K562 (cell line): ENCODE measurements at regions not wholly inside any gene's neighbourhood (a gene's known extent, or its start where the extent isn't known, plus 50 kb on each side); places are given as distances from the start of the nearest gene placed in this dataset.

Experiments used
- ATAC-seq: fragments of 200-7000 bp; cut with Tn5 transposase; 3 replicates; pipeline ENCODE4 v1.9.1; 2020; ENCODE audit warnings: moderate library complexity
- BruUV-seq: library from RNA; stranded (reverse); fragments of 400-500 nt; replicated peaks from 2 replicates; lab custom pipeline; 2021; lab: Mats Ljungman, UMichigan
- CTCF ChIA-PET: fragments of 300-600 bp; formaldehyde crosslinking; extraction: SDS; loops from one replicate; lab custom pipeline; 2021; ENCODE audit warnings: low intra/inter-chr PET ratio; lab: Yijun Ruan, JAX
- POLR2A ChIA-PET: fragments of 300-600, 350-650 bp; sonication (Branson Sonifier 250); formaldehyde crosslinking; extraction: SDS; loops from one replicate; lab custom pipeline; 2021; ENCODE audit warnings: antibody characterized with exemption, inconsistent platforms; lab: Yijun Ruan, JAX
- DNase-seq, 4 experiments: peaks; one replicate each; pipeline versions ENCODE4 v3.0.0 to v3.0.0-alpha.2; 2011 to 2018; ENCODE audit warnings: low spot score in 3 of 4, mixed read lengths in 3 of 4; ENCODE audit errors: extremely low read depth in 1 of 4
- FAIRE-seq: peaks from 2 replicates; lab custom pipeline; 2011; peaks lifted over from hg19 to GRCh38; lab: Jason Lieb, UNC
- H2AFZ ChIP-seq: 2 replicates; pipeline ENCODE4 v1.6.0; 2011; ENCODE audit warnings: low read depth, low read length, control low read depth, inconsistent platforms
- H3K27ac ChIP-seq: fragments of 200-600 bp; 3 replicates; pipeline ENCODE4 v1.8.0; 2011; ENCODE audit warnings: low read depth, mild to moderate bottlenecking, control low read depth, inconsistent platforms, low read length, moderate library complexity, mixed read lengths; ENCODE audit errors: extremely low read depth
- H3K27me3 ChIP-seq, 2 experiments: fragments of 300-600 bp in 1 of 2; 2 replicates in 1 of 2; 3 replicates in 1 of 2; pipeline versions ENCODE4 v1.6.0 to v1.8.0; 2011; ENCODE audit warnings: inconsistent platforms in 2 of 2, low read length in 2 of 2, mild to moderate bottlenecking in 1 of 2, mixed read lengths in 1 of 2, moderate library complexity in 1 of 2; ENCODE audit not compliant: control insufficient read depth in 2 of 2, insufficient read depth in 2 of 2
- H3K36me3 ChIP-seq: fragments of 300-600 bp; 3 replicates; pipeline ENCODE4 v1.8.0; 2011; ENCODE audit warnings: mild to moderate bottlenecking, low read length, inconsistent platforms; ENCODE audit not compliant: control insufficient read depth, insufficient read depth
- H3K4me1 ChIP-seq, 2 experiments: fragments of 200-600 bp in 1 of 2; replicated peaks in 1 of 2; 2 replicates in 1 of 2; 3 replicates in 1 of 2; pipeline versions ENCODE4 v1.5.1 to v1.8.0; 2011; ENCODE audit warnings: inconsistent platforms in 2 of 2, low read length in 2 of 2, mild to moderate bottlenecking in 1 of 2, mixed read lengths in 1 of 2, moderate library complexity in 1 of 2; ENCODE audit not compliant: control insufficient read depth in 2 of 2, insufficient read depth in 2 of 2
- H3K4me2 ChIP-seq: 2 replicates; pipeline ENCODE4 v1.6.1; 2011; ENCODE audit warnings: low read length, control low read depth, inconsistent platforms, mixed read lengths; ENCODE audit not compliant: insufficient read depth
- H3K4me3 ChIP-seq: fragments of 200-600 bp; sonication (generic), shearing (Covaris generic); 2 replicates; pipeline ENCODE4 v1.5.1; 2016; ENCODE audit warnings: control low read depth, inconsistent platforms
- H3K79me2 ChIP-seq: fragments of 200-600 bp; 3 replicates; pipeline ENCODE4 v1.8.0; 2011; ENCODE audit warnings: low read length, inconsistent platforms; ENCODE audit not compliant: control insufficient read depth, insufficient read depth
- H3K9ac ChIP-seq, 2 experiments: 2 replicates each; pipeline versions ENCODE4 v1.6.0 to v1.6.1; 2011; ENCODE audit warnings: low read depth in 2 of 2, low read length in 2 of 2, control low read depth in 1 of 2, inconsistent platforms in 1 of 2, mild to moderate bottlenecking in 1 of 2, mixed read lengths in 1 of 2; ENCODE audit not compliant: insufficient read depth in 1 of 2
- H3K9me1 ChIP-seq: one replicate; pipeline ENCODE4 v1.6.0; 2011; ENCODE audit warnings: inconsistent platforms, mild to moderate bottlenecking, low read length, moderate library complexity; ENCODE audit not compliant: control insufficient read depth, insufficient read depth
- H3K9me3 ChIP-seq: replicated peaks from 2 replicates; pipeline ENCODE4 v1.5.1; 2011; ENCODE audit warnings: low read depth, low read length, inconsistent platforms; ENCODE audit not compliant: control insufficient read depth, insufficient read depth
- H4K20me1 ChIP-seq: replicated peaks from 2 replicates; pipeline ENCODE4 v1.6.1; 2011; ENCODE audit warnings: low read length, inconsistent platforms, mixed read lengths; ENCODE audit not compliant: control insufficient read depth, insufficient read depth
- ATF7 ChIP-seq: fragments of 450-650 bp; IDR thresholded peaks from 2 replicates; pipeline ENCODE4 v1.7.1; 2014; ENCODE audit warnings: mild to moderate bottlenecking, moderate library complexity
- CHD2 ChIP-seq: IDR thresholded peaks from 2 replicates; pipeline ENCODE4 v1.6.1; 2011; ENCODE audit warnings: low read depth, low read length
- DNMT1 ChIP-seq: fragments of 450-650 bp; IDR thresholded peaks from 2 replicates; pipeline ENCODE4 v1.6.1; 2016; ENCODE audit warnings: antibody characterized with exemption, mild to moderate bottlenecking
- KAT7 ChIP-seq: sonication (generic); formaldehyde crosslinking; IDR thresholded peaks from 2 replicates; pipeline ENCODE4 v1.8.0; 2022; ENCODE audit warnings: missing genetic modification reagents, mild to moderate bottlenecking, borderline replicate concordance
- MTA1 ChIP-seq: fragments of 450-650 bp; IDR thresholded peaks from 2 replicates; pipeline ENCODE4 v1.6.1; 2017; ENCODE audit warnings: borderline replicate concordance
- NCOA4 ChIP-seq: fragments of 450-650 bp; IDR thresholded peaks from 2 replicates; pipeline ENCODE4 v1.6.1; 2018; ENCODE audit warnings: mild to moderate bottlenecking; ENCODE audit not compliant: partially characterized antibody
- NEUROD1 ChIP-seq: fragments of 150-350 bp; IDR thresholded peaks from 2 replicates; pipeline ENCODE4 v1.6.1; 2014; ENCODE audit warnings: borderline replicate concordance, low read length, low read depth; ENCODE audit not compliant: partially characterized antibody
- PHTF2 ChIP-seq: fragments of 250-450 bp; sonication (Bioruptor Pico); IDR thresholded peaks from 2 replicates; pipeline ENCODE4 v1.5.0; 2021; ENCODE audit warnings: mild to moderate bottlenecking
- SRSF7 ChIP-seq: fragments of 200-400 bp; formaldehyde crosslinking; optimal IDR thresholded peaks from 2 replicates; pipeline ENCODE3; 2017; ENCODE audit warnings: mild to moderate bottlenecking, low read depth, low read length
- TAF9B ChIP-seq: fragments of 450-650 bp; IDR thresholded peaks from 2 replicates; pipeline ENCODE4 v1.6.1; 2018; ENCODE audit warnings: mild to moderate bottlenecking; ENCODE audit not compliant: partially characterized antibody
- TRIM25 ChIP-seq: fragments of 450-650 bp; IDR thresholded peaks from 2 replicates; pipeline ENCODE4 v1.7.0; 2016; ENCODE audit warnings: borderline replicate concordance
- UBTF ChIP-seq, 2 experiments: IDR thresholded peaks; 2 replicates each; pipeline ENCODE4 v1.6.1; 2012; ENCODE audit warnings: improper control_type of control experiment in 2 of 2, low read depth in 2 of 2, low read length in 2 of 2, borderline replicate concordance in 1 of 2
- YY1 ChIP-seq, 3 experiments: IDR thresholded peaks; 2 replicates each; pipeline ENCODE4 v1.6.1; 2011; ENCODE audit warnings: low read length in 2 of 3, mild to moderate bottlenecking in 2 of 3, moderate library complexity in 2 of 3, borderline replicate concordance in 1 of 3, control low read depth in 1 of 3, low read depth in 1 of 3; ENCODE audit not compliant: insufficient read depth in 3 of 3, insufficient replicate concordance in 2 of 3, control insufficient read depth in 1 of 3, insufficient read length in 1 of 3; ENCODE audit errors: extremely low read depth in 1 of 3
- ZNF253 ChIP-seq: fragments of 250-450 bp; sonication (Bioruptor Pico); conservative IDR thresholded peaks from 2 replicates; pipeline ENCODE4 v1.6.1; 2021; ENCODE audit warnings: mild to moderate bottlenecking
- ZNF263 ChIP-seq: sonication (generic); formaldehyde crosslinking; IDR thresholded peaks from 2 replicates; pipeline ENCODE4 v1.8.0; 2022; ENCODE audit warnings: mild to moderate bottlenecking, missing genetic modification reagents, borderline replicate concordance
- WGBS: fragments of 100-300 bp; shearing (Covaris generic); methylation state at CpG from one replicate; pipeline ENCODE4 v1.1.6; 2016; ENCODE audit warnings: low coverage, mixed read lengths; ENCODE audit not compliant: insufficient coverage; ENCODE audit errors: missing lambda C conversion rate; 5-methylcytosine and 5-hydroxymethylcytosine counted together
- in situ Hi-C: fragments of 300-500 bp; cut with MboI; formaldehyde crosslinking; loops from 4 replicates; pipeline ENCODE4 v1.15.0; 2018; ENCODE audit warnings: inconsistent platforms, mixed read lengths
- intact Hi-C: fragments of 100-400 bp; cut with micrococcal nuclease; formaldehyde crosslinking; loops from 2 replicates; pipeline ENCODE4 v1.14.2; 2022

GRCh38 chr18:78627551-78628346 is 351.9 kb upstream of the SALL3 start:
- Histone ChIP-seq H3K9me1 (no peaks in the 10 kb centered on the region), H3K4me2 (no peak overlapping the region), H3K27ac (no peak overlapping the region)
- no peak for DNase-seq
- CTCF ChIA-PET, result no interaction called here
- TF ChIP-seq NEUROD1 (no peak), ZNF263 (CRISPR knock-in tag) (no peak), PHTF2 (CRISPR knock-in tag) (no peak), CHD2 (no peak), NCOA4 (no peak), UBTF (IDR thresholded peaks at IDR 0.05; ENCODE audit: borderline replicate concordance in 1 of 2, low read depth in 2 of 2, low read length in 2 of 2) (no peak), MTA1 (no peak), TAF9B (no peak), ZNF253 (CRISPR knock-in tag) (no peak), YY1 (IDR thresholded peaks at IDR 0.05; ENCODE audit: borderline replicate concordance in 1 of 3, control insufficient read depth in 1 of 3, extremely low read depth in 1 of 3, insufficient read depth in 3 of 3, insufficient read length in 1 of 3, insufficient replicate concordance in 2 of 3, low read depth in 1 of 3, low read length in 2 of 3) (no peak), SRSF7 (no peak), TRIM25 (no peak), DNMT1 (no peak), ATF7 (no peak), KAT7 (CRISPR knock-in tag) (no peak)
- TF ChIP-seq, all 486 proteins: peak for 0
- no peak overlapping the region for H3K4me3 ChIP-seq
- no peak overlapping the region for H2AFZ ChIP-seq
- no peaks in the 10 kb centered on the region for H4K20me1 ChIP-seq
- no peaks in the 10 kb centered on the region for H3K4me1 ChIP-seq
- H3K79me2 ChIP-seq, result no peaks in the 10 kb centered on the region
- no peak for ATAC-seq
- no peak overlapping the region for H3K9ac ChIP-seq
- FAIRE-seq, result no peak
- H3K36me3 ChIP-seq, result no peaks in the 10 kb centered on the region
- H3K9me3 ChIP-seq, result no peaks in the 10 kb centered on the region
- intact Hi-C loops (no loop called here), in situ Hi-C loops (no loop called here)
- BruUV-seq, result no TSS peak
- POLR2A ChIA-PET, result no interaction called here
- peaks cover 0 to 33% of the 10 kb centered on the region in 2 experiments; a peak in 2 of 5 replicates for H3K27me3 ChIP-seq
- WGBS, result 2% methylated on average over 20 of the region's 21 CpGs
